ENCODE measurements at regions not wholly inside any gene's neighbourhood (a gene's known extent, or its start where the extent isn't known, plus 50 kb on each side); places are given as distances from the start of the nearest gene placed in this dataset.

- Histone ChIP-seq H3K79me2 (ENCODE audit: insufficient read depth, low read length) (no peaks in the 10 kb centered on the region), H3K4me1 (ENCODE audit: control insufficient read depth in 1 of 2, insufficient read depth in 2 of 2, low read length in 2 of 2) (no peaks in the 10 kb centered on the region), H4K20me1 (ENCODE audit: insufficient read depth) (no peaks in the 10 kb centered on the region), H3K4me2 (ENCODE audit: low read length) (no peak overlapping the region), H3K27me3 (ENCODE audit: insufficient read depth, low read length) (no peaks in the 10 kb centered on the region), H3K9ac (ENCODE audit: low read length) (no peak overlapping the region), H3K27ac (ENCODE audit: low read depth, low read length) (no peak overlapping the region), H3K9me3 (ENCODE audit: control insufficient read depth in 1 of 2, insufficient read depth in 1 of 2, low read depth in 1 of 2, low read length in 2 of 2) (no peaks in the 10 kb centered on the region), H3K4me3 (replicated peaks in 1 of 2; ENCODE audit: low read depth in 1 of 2, low read length in 2 of 2) (no peak overlapping the region), H3K9me2 (ENCODE audit: insufficient read depth) (no peaks in the 10 kb centered on the region), H3K36me3 (ENCODE audit: control insufficient read depth in 1 of 2, insufficient read depth in 2 of 2, low read length in 2 of 2) (no peaks in the 10 kb centered on the region), H2AFZ (ENCODE audit: low read depth, low read length, poor library complexity, severe bottlenecking) (no peak overlapping the region)
- POLR2A ChIA-PET: no interaction called here
- intact Hi-C loops (cut with micrococcal nuclease): no loop called here
- TF ChIP-seq SIN3A (IDR thresholded peaks at IDR 0.05; ENCODE audit: low read depth) (no peak), RAD21 (IDR thresholded peaks at IDR 0.05; ENCODE audit: low read depth) (no peak), POLR2A (IDR thresholded peaks at IDR 0.05; ENCODE audit: borderline replicate concordance, extremely low read depth, insufficient read depth, insufficient read length) (no peak), TCF7L2 (IDR thresholded peaks at IDR 0.05; ENCODE audit: borderline replicate concordance, extremely low read depth, insufficient read depth, insufficient read length) (no peak), REST (IDR thresholded peaks at IDR 0.05; ENCODE audit: low read depth) (no peak), FOSL1 (IDR thresholded peaks at IDR 0.05; ENCODE audit: low read depth) (no peak), SP1 (IDR thresholded peaks at IDR 0.05; ENCODE audit: low read depth) (no peak), CTCF (IDR thresholded peaks at IDR 0.05 in 2 of 3, conservative IDR thresholded peaks at IDR 0.05 in 1 of 3; ENCODE audit: borderline replicate concordance in 1 of 3, insufficient read depth in 1 of 3, low read depth in 2 of 3, low read length in 2 of 3) (no peak), ELF1 (IDR thresholded peaks at IDR 0.05; ENCODE audit: borderline replicate concordance, low read depth) (no peak), YY1 (IDR thresholded peaks at IDR 0.05; ENCODE audit: extremely low read depth, insufficient replicate concordance, low read depth, low read length) (no peak)
- CTCF ChIA-PET: interaction anchor here (1.6 kb wide), 1 partner anchor 16 kb away, joined by 5 read pairs; no protein-coding TSS in a partner anchor
- ATAC-seq (no peak), DNase-seq (ENCODE audit: low read depth, low spot score) (no peak)
- RAD21 ChIA-PET (ENCODE audit: low non-redundant PET in 1 of 2, low total read pairs in 2 of 2, uncharacterized antibody in 2 of 2, unreplicated experiment in 2 of 2): no interaction called here
- BruUV-seq (replicated peaks): no TSS peak
Measured at GRCh38 chr12:76704693-76705092, 59.2 kb upstream of the ZDHHC17 start.

Data from HCT116 (cell line).